PFSK-1 (cell line): ENCODE measurements at regions not wholly inside any gene's neighbourhood (a gene's known extent, or its start where the extent isn't known, plus 50 kb on each side); places are given as distances from the start of the nearest gene placed in this dataset.

ENCODE experiments used
- FOXP2 ChIP-seq: optimal IDR thresholded peaks from 2 replicates; pipeline ENCODE3; 2011; ENCODE audit warnings: borderline replicate concordance, control low read depth, inconsistent platforms; ENCODE audit not compliant: insufficient read depth; ENCODE audit errors: extremely low read length, extremely low read depth
- POLR2AphosphoS5 ChIP-seq: IDR thresholded peaks from 2 replicates; pipeline ENCODE4 v1.6.1; 2012; ENCODE audit warnings: low read depth, mild to moderate bottlenecking, control low read depth, low read length, moderate library complexity
- SIN3A ChIP-seq: IDR thresholded peaks from 2 replicates; pipeline ENCODE4 v1.6.1; 2012; ENCODE audit warnings: mild to moderate bottlenecking, low read length, moderate library complexity, borderline replicate concordance; ENCODE audit not compliant: insufficient read depth
- TAF1 ChIP-seq: IDR thresholded peaks from 2 replicates; pipeline ENCODE4 v1.6.1; 2012; ENCODE audit warnings: low read length, control low read depth, borderline replicate concordance; ENCODE audit not compliant: insufficient read depth
- TF ChIP-seq, protein P1 (sequence below), 2 experiments: IDR thresholded peaks; 2 replicates each; pipeline versions ENCODE4 v1.6.1 to v1.8.0; 2011 to 2012; ENCODE audit warnings: low read depth in 2 of 2, low read length in 2 of 2, control low read depth in 1 of 2, inconsistent platforms in 1 of 2, mild to moderate bottlenecking in 1 of 2, moderate library complexity in 1 of 2; ENCODE audit not compliant: insufficient read depth in 1 of 2

DNA sequence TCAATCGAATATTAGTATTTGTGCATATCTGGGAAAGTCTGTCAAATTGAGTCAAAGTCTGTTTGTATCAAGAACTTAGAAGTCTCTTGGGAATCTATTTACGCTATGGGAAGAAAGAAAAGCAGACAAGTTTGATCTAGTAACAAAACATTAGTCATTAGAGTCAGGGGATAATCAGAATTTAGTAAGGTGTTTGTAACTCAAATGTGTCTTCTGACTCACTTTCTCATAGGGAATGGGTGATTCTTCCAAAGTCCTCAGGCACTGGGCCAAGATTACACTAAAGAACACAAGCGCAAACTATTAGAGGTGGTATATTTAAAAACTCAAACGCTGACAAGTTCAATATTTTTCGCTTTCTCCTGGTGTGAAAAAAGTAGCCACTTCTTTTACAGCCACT lies 926.5 kb downstream of the PDHA2 start:
- TF ChIP-seq, protein P1, sequence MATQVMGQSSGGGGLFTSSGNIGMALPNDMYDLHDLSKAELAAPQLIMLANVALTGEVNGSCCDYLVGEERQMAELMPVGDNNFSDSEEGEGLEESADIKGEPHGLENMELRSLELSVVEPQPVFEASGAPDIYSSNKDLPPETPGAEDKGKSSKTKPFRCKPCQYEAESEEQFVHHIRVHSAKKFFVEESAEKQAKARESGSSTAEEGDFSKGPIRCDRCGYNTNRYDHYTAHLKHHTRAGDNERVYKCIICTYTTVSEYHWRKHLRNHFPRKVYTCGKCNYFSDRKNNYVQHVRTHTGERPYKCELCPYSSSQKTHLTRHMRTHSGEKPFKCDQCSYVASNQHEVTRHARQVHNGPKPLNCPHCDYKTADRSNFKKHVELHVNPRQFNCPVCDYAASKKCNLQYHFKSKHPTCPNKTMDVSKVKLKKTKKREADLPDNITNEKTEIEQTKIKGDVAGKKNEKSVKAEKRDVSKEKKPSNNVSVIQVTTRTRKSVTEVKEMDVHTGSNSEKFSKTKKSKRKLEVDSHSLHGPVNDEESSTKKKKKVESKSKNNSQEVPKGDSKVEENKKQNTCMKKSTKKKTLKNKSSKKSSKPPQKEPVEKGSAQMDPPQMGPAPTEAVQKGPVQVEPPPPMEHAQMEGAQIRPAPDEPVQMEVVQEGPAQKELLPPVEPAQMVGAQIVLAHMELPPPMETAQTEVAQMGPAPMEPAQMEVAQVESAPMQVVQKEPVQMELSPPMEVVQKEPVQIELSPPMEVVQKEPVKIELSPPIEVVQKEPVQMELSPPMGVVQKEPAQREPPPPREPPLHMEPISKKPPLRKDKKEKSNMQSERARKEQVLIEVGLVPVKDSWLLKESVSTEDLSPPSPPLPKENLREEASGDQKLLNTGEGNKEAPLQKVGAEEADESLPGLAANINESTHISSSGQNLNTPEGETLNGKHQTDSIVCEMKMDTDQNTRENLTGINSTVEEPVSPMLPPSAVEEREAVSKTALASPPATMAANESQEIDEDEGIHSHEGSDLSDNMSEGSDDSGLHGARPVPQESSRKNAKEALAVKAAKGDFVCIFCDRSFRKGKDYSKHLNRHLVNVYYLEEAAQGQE (IDR thresholded peaks at IDR 0.05; ENCODE audit: insufficient read depth in 1 of 2, low read depth in 2 of 2, low read length in 2 of 2), result no peak
- TF ChIP-seq POLR2AphosphoS5, result no peak
- no peak for TF ChIP-seq TAF1
- no peak for TF ChIP-seq SIN3A
- TF ChIP-seq FOXP2, result no peak

DNA sequence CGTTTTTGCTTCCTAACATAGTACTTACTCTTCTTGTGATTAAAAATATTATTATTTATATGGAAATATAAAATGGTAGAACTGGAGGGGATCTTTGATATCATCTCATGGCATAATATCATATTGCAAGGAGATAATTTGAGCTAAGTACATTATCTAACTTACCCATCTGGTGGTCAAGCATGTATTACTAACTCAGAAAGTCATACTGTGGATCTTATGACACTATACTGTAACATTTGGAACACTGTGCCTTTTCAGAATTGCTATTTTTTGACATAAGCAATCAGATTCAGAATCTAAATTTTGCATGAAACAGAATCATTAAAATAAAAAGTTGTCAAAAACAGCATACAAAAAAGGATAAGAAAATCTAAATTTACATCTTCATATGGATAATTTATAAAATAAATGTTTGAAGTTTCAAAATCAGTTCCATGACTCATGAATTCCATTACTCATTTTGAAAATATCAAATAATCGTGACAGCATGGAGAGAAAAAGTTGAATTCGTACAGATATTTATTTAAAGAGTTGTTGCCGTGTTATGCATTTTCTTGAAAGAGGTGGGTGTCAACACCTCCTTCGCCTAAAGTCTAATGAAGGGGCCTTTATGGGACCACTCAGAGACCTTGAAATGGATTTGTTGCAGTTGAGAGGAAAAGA lies 928.1 kb downstream of the PDHA2 start:
- TF ChIP-seq POLR2AphosphoS5, result no peak
- no peak for TF ChIP-seq FOXP2
- no peak for TF ChIP-seq TAF1
- TF ChIP-seq, protein P1 (IDR thresholded peaks at IDR 0.05; ENCODE audit: insufficient read depth in 1 of 2, low read depth in 2 of 2, low read length in 2 of 2), result no peak
- TF ChIP-seq SIN3A, result no peak

DNA sequence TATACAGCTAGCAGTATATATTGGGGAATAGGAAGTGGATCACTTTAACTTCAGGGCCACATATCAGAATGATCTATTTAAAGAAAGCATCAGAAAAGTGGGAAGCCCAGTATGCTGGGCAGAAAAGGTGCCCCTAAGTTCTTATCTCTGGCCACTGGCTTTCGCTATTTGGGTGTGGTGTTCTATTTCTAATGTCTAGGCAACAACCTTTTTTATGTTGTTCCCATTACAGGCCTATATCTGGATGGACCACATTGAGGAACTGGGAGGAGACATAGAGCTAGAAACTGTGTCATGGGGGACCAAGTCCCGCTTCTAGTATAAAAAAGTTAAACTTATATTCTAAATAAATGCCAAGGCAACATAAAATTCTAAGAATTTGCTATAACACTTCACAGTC lies 935.6 kb downstream of the PDHA2 start:
- TF ChIP-seq POLR2AphosphoS5, result no peak
- no peak for TF ChIP-seq FOXP2

DNA sequence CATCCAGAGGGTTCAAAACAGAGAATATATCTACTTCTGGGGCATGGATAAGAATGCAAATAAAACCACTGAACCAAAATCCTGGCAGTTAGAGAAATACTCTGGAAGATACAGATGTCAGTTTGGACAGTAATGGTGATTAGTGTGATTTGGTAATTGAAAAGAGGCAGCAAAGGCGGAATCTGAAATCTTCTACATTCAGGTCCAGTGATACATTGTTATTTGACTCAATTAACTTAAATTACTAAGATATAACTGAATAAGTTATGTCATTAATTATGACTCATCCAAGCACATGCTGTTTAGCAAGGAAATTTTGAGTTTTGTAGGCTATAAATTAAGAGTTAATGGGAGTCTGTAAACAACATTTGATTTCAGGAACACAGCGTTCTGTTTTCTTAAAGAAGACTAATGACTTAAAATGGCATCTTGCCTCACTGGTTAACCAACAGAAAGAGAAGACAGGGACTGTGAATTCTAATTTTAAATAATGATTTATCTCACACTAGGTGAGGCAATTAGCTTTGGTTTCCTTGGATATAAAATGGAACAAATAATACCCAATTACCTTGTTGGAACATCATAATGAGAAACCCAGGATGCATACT lies 937.1 kb downstream of the PDHA2 start:
- no peak for TF ChIP-seq SIN3A
- TF ChIP-seq TAF1, result no peak
- TF ChIP-seq, protein P1 (IDR thresholded peaks at IDR 0.05; ENCODE audit: insufficient read depth in 1 of 2, low read depth in 2 of 2, low read length in 2 of 2), result no peak
- TF ChIP-seq FOXP2, result no peak
- TF ChIP-seq POLR2AphosphoS5, result no peak

DNA sequence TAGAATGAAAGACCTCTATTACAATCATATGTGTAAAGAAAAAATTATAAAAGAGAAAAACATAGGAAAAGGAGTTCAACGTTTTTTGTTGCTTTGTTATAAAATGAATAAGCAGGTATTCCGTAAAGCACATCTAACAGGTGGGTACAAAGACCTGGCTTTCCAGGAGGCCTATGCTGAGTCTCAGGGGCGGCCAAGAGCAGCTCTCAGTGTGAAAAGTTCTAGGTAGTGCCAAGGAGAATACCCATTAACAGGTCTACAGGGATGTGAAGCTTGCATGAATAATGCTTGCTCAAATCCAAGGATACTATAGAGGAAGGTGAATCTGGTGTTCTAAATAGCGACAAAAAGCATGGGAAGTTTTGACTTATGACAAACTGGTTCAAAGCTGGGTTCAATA lies 944.4 kb downstream of the PDHA2 start:
- TF ChIP-seq, protein P1 (IDR thresholded peaks at IDR 0.05; ENCODE audit: insufficient read depth in 1 of 2, low read depth in 2 of 2, low read length in 2 of 2), result no peak
- no peak for TF ChIP-seq TAF1
- TF ChIP-seq POLR2AphosphoS5, result no peak
- no peak for TF ChIP-seq FOXP2
- no peak for TF ChIP-seq SIN3A
